RWPE1 (cell line): ENCODE measurements at regions not wholly inside any gene's neighbourhood (a gene's known extent, or its start where the extent isn't known, plus 50 kb on each side); places are given as distances from the start of the nearest gene placed in this dataset.

ENCODE experiments used
- CTCF ChIA-PET: fragments of 350-600 bp; sonication (Branson Sonifier 250); formaldehyde crosslinking; extraction: SDS; loops from one replicate; lab custom pipeline; 2021; lab: Yijun Ruan, JAX
- POLR2A ChIA-PET: fragments of 400-600 bp; formaldehyde crosslinking; extraction: SDS; loops from one replicate; lab custom pipeline; 2020; ENCODE audit warnings: antibody characterized with exemption; ENCODE audit not compliant: low non-redundant PET; lab: Yijun Ruan, JAX
- DNase-seq: peaks from one replicate; pipeline ENCODE4 v3.0.0; 2012; ENCODE audit warnings: low spot score
- H3K27ac ChIP-seq: fragments of 450-650 bp; 2 replicates; pipeline ENCODE4 v1.5.1; 2017
- TF ChIP-seq, protein P1 (sequence below): fragments of 450-650 bp; conservative IDR thresholded peaks from 2 replicates; pipeline ENCODE4 v1.5.1; 2017; ENCODE audit warnings: low read depth, mild to moderate bottlenecking

DNA sequence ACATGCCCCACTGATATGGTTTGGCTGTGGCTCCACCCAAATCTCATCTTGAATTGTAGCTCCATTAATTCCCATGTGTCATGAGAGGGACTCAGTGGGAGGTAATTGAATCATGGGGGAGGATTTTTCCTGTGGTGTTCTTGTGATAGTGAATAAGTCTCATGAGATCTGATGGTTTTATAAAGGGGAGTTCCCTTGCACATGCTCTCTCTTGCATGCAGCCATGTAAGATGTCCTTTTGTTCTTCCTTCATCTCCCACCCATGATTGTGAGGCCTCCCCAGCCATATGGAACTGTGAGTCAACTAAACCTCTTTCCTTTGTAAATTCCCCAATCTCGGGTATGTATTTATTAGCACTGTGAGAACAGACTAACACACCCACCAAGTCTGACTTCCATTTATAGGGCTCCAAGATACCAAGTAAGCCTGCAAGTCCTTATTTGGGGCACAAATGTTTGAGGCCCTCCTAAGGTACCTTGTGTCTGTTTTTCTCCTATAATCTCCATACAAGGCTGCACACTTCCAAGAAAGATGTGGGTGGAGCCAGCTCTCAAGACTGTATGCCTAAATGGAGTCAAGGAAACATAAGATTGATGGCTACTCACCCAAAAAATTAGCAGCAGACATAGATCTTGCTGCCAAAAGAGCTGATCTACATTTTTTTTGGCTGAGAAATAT is 364.7 kb downstream of the TXNL1 start:
- no peak for DNase-seq
- CTCF ChIA-PET, result no interaction called here
- POLR2A ChIA-PET, result no interaction called here
- TF ChIP-seq, protein P1, sequence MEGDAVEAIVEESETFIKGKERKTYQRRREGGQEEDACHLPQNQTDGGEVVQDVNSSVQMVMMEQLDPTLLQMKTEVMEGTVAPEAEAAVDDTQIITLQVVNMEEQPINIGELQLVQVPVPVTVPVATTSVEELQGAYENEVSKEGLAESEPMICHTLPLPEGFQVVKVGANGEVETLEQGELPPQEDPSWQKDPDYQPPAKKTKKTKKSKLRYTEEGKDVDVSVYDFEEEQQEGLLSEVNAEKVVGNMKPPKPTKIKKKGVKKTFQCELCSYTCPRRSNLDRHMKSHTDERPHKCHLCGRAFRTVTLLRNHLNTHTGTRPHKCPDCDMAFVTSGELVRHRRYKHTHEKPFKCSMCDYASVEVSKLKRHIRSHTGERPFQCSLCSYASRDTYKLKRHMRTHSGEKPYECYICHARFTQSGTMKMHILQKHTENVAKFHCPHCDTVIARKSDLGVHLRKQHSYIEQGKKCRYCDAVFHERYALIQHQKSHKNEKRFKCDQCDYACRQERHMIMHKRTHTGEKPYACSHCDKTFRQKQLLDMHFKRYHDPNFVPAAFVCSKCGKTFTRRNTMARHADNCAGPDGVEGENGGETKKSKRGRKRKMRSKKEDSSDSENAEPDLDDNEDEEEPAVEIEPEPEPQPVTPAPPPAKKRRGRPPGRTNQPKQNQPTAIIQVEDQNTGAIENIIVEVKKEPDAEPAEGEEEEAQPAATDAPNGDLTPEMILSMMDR, result no peak
- H3K27ac ChIP-seq, result no peak overlapping the region

DNA sequence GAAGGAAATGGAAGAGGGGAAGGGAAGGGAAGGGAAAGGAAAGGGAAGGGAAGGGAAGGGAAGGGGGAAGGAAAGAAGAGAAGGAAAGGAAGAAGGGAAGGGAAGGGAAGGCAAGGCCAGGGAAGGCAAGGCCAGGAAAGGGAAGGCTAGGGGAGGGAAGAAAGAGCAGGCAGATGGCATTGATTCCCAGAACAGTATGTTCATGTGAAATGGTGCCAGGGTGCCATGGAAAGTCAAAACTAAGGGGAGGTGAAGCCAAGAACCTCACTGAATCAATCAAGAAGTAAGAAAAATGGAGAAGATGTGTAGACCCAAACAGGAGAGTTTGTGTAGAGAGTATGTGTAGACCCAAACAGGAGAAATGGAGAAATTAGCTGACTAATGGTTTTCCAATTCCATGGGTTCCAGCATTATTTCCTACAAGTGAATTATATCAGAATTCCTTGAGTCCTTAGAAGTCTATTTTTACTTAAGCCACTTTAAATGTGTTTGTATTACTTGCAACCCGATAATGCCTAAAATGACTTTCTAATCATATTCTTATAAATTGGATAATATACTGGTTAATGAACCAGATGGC is 367.6 kb downstream of the TXNL1 start:
- TF ChIP-seq, protein P1, result no peak
- DNase-seq, result no peak
- CTCF ChIA-PET, result no interaction called here
- H3K27ac ChIP-seq, result no peak overlapping the region
- POLR2A ChIA-PET, result no interaction called here

DNA sequence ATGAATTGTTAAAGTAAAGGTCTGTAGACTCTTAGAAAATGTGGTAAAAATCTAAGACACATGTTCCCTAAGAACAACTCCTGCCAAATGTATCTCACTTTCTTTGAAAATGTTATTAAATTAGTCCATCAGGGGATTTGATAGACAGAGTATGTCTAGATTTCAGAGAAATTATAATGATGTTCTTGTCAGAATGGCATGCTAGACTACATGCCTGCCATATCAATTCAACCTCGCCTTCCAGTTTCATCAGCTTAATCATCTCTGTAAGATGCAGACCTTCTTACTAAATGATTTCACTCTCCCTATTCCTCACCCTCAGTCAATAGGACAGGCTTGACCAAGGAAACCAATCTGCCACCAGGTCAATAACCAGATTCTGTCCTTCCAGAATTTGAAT is 368.4 kb downstream of the TXNL1 start:
- CTCF ChIA-PET, result no interaction called here
- TF ChIP-seq, protein P1, result no peak
- POLR2A ChIA-PET, result no interaction called here
- DNase-seq, result no peak
- no peak overlapping the region for H3K27ac ChIP-seq

DNA sequence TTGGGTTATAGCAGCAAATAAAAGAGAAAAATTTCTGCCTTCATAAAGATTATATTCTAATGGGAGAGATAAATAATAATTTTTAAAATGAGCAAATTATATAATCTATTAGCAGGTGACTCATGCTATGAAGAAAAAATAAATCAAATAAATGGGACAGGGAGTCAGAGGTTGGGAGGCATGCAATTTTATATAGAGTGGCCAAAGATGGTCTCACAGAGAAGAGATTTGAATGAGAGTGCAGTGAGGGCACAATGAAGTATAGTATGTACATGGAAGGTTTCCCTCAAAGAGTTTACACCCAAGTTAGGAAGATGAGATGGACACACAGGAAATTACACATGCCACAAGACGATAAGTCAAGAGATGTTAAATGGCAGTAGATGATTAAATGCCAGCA is 369.4 kb downstream of the TXNL1 start:
- no peak overlapping the region for H3K27ac ChIP-seq
- TF ChIP-seq, protein P1, result no peak
- ChIA-PET CTCF (no interaction called here), POLR2A (no interaction called here)
- no peak for DNase-seq

DNA sequence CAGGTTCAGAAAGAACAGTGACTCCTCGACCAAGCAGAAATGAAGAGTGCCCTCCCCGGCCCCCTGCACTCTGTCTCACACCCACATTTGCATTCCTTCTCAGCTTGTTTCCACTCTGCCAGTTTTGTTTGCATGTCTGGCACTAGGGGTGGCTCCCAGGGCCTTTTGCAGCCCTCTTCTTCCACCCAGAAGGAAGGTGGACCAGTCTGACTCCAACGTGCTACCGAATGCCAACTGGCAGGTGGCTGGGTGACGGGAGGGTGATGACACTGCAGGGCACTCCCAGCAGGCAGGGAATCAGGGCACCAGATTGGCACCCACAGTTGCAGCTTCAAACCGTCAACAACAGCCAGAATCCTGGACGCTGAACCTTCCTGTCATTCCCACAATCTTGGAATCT is 371.1 kb downstream of the TXNL1 start:
- TF ChIP-seq, protein P1, result no peak
- no peak for DNase-seq
- CTCF ChIA-PET, result no interaction called here
- POLR2A ChIA-PET, result no interaction called here
- no peak overlapping the region for H3K27ac ChIP-seq

DNA sequence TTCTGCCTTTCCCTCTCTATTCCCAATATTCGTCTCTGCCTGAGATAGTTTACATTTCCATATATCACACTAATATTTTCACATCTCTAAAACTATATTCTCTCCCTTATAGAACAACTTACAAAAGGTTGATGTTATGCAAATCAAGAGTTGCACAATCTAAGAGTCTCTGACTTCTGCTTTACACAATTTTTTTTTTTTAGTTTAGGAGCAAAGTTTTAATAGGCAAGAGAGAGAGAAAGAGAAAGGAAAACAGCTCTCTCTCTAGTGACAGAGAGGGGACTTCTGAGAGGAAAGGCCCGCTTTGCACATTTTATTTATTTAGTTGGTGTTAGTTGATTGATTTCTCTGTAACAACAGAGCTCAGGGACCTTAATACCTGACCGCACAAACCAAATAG is 380.2 kb downstream of the TXNL1 start:
- ChIA-PET POLR2A (no interaction called here), CTCF (no interaction called here)
- H3K27ac ChIP-seq, result no peak overlapping the region
- TF ChIP-seq, protein P1, result no peak
- no peak for DNase-seq
